ENCODE measurements at regions not wholly inside any gene's neighbourhood (a gene's known extent, or its start where the extent isn't known, plus 50 kb on each side); places are given as distances from the start of the nearest gene placed in this dataset.

GRCh38 chr1:172732427-172732826, 73.5 kb downstream of the FASLG start:
- TF ChIP-seq POLR2A (IDR thresholded peaks at IDR 0.05) (no peak), CTCF (IDR thresholded peaks at IDR 0.05) (no peak)
